Ascending aorta (tissue), 2 donors: ENCODE measurements at regions not wholly inside any gene's neighbourhood (a gene's known extent, or its start where the extent isn't known, plus 50 kb on each side); places are given as distances from the start of the nearest gene placed in this dataset.

Experiments used
- DNase-seq, 2 donors: peaks; one replicate each; pipeline ENCODE4 v3.0.0-alpha.2; 2019; ENCODE audit warnings: low spot score in 2 of 2
- H3K27ac ChIP-seq, 2 donors: fragments of 200-600 bp; sonication (generic); one replicate each; pipeline ENCODE4 v1.5.1; 2016 to 2017; ENCODE audit warnings: mild to moderate bottlenecking in 1 of 2
- H3K27me3 ChIP-seq: fragments of 200-600 bp; sonication (generic); one replicate; pipeline ENCODE4 v1.5.1; 2017
- H3K36me3 ChIP-seq, 2 donors: fragments of 200-600 bp; sonication (generic); one replicate each; pipeline ENCODE4 v1.5.1; 2016
- H3K4me1 ChIP-seq, 2 donors: fragments of 200-600 bp; sonication (generic); one replicate each; pipeline ENCODE4 v1.5.1; 2016 to 2017; ENCODE audit warnings: mild to moderate bottlenecking in 1 of 2
- H3K4me3 ChIP-seq, 2 donors: fragments of 200-600 bp; sonication (generic); one replicate each; pipeline ENCODE4 v1.5.1; 2016 to 2017; ENCODE audit warnings: mild to moderate bottlenecking in 1 of 2
- H3K9me3 ChIP-seq, 2 donors: fragments of 200-600 bp; sonication (generic); one replicate each; pipeline ENCODE4 v1.5.1; 2016
- intact Hi-C: fragments of 100-400 bp; cut with DNase I; formaldehyde crosslinking; loops from one replicate; pipeline ENCODE4 v1.15.1; 2023
- TF ChIP-seq, protein P1 (sequence below), 3 experiments: fragments of 200-600 bp in 2 of 3; fragments of 450-650 bp in 1 of 3; sonication (generic) in 2 of 3; IDR thresholded peaks; one replicate each; pipeline ENCODE4 v1.5.1; 2016 to 2019; ENCODE audit warnings: antibody characterized with exemption in 3 of 3, mild to moderate bottlenecking in 1 of 3, moderate library complexity in 1 of 3

DNA sequence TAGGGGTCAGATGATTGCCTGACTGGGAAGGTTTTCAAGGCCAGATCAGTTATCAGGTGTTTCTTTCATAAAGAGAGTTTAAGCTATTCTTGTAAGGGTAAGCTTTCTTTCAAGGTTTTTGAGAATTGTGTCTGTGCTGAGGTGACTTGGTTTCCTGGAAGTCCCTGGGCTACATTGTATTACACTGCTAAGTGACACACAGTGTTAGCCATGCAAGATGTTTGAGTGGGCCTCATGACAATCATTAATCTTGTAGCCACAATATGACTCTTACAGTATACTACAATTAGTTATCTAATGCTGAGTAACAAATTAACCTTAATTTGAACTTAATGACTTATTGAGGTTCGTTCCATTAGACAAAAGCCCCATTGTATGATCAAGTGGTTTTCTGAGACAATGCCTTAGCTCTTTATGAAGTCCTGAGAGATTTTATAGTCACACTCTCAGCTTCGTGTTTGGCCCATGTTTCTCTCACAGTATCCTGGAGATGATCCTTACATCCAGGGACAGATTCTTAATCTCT, 186.7 kb downstream of the RPS12 start:
- Histone ChIP-seq H3K27me3 (no peaks in the 10 kb centered on the region), H3K9me3 (no peaks in the 10 kb centered on the region), H3K27ac (no peak overlapping the region), H3K4me1 (no peaks in the 10 kb centered on the region), H3K36me3 (no peaks in the 10 kb centered on the region), H3K4me3 (no peak overlapping the region)
- TF ChIP-seq, protein P1, sequence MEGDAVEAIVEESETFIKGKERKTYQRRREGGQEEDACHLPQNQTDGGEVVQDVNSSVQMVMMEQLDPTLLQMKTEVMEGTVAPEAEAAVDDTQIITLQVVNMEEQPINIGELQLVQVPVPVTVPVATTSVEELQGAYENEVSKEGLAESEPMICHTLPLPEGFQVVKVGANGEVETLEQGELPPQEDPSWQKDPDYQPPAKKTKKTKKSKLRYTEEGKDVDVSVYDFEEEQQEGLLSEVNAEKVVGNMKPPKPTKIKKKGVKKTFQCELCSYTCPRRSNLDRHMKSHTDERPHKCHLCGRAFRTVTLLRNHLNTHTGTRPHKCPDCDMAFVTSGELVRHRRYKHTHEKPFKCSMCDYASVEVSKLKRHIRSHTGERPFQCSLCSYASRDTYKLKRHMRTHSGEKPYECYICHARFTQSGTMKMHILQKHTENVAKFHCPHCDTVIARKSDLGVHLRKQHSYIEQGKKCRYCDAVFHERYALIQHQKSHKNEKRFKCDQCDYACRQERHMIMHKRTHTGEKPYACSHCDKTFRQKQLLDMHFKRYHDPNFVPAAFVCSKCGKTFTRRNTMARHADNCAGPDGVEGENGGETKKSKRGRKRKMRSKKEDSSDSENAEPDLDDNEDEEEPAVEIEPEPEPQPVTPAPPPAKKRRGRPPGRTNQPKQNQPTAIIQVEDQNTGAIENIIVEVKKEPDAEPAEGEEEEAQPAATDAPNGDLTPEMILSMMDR (IDR thresholded peaks at IDR 0.05), result no peak
- intact Hi-C loops, result no loop called here
- no peak for DNase-seq

DNA sequence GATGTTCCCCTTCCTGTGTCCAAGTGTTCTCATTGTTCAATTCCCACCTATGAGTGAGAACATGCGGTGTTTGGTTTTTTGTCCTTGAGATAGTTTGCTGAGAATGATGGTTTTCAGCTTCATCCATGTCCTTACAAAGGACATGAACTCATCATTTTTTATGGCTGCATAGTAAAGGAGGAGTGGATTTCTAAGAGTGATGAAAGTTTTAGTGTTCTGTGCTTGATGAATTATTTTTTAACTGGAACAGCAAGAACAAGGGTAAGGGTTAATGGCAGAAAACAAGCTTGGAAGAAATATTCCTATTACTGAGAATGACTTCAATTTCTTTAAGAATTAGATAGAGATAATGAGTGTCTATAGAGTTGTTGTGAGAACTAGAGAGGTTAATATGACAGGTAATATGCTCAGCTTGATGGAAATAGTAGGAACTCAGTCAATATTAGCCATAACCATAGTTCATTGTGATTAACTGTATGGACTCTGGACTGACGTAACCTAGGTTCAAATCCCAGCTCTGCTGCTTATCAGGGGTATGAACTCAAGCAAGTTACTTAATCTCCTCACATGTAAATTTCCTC, 190.0 kb downstream of the RPS12 start:
- DNase-seq, result no peak
- H3K4me3 ChIP-seq, result no peak overlapping the region
- TF ChIP-seq, protein P1 (IDR thresholded peaks at IDR 0.05), result no peak
- intact Hi-C loops, result no loop called here
- no peaks in the 10 kb centered on the region for H3K36me3 ChIP-seq
- H3K27ac ChIP-seq, result no peak overlapping the region
- H3K27me3 ChIP-seq, result no peaks in the 10 kb centered on the region
- H3K9me3 ChIP-seq, result no peaks in the 10 kb centered on the region
- H3K4me1 ChIP-seq, result no peaks in the 10 kb centered on the region

DNA sequence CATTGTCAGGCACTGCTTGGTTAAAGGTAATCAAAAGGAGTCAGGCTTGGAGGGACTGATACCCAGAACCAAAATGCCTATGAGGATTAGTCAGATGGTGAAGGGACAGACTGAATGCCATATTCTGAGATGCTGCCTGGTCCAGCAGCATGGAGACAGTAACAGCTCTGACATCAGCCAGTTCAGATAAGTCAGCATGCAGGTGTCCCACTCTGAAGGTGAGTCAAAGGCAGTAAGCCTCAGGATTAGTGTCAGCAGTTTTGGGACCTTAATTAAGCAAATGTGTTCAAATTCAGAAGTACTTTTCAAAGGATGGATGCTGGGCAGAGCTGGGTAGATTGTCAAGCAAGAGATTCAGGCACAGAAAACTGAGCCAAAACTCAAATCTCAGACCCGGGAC, 198.4 kb downstream of the RPS12 start:
- H3K4me3 ChIP-seq, result no peak overlapping the region
- TF ChIP-seq, protein P1 (IDR thresholded peaks at IDR 0.05), result no peak
- intact Hi-C loops, result no loop called here

DNA sequence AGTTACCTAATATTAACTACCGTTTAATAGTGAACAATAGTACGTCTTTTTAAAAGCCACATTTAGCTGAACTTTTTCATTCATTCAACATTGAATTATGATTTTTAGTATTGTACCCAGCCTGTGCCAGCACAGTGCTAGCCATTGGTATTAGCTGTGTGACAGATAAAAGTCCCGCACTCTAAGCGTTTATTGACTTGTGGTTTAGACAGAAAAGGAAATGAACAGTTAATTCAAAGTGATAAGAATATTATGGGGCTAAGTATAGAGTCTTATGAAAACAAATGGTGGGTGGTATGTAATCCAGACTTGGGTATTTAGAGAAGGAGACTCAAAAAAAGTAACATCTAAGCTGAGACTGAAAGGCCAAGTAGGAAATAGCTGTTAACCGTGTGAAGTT, 202.3 kb downstream of the RPS12 start:
- Histone ChIP-seq H3K27me3 (no peaks in the 10 kb centered on the region), H3K4me1 (no peaks in the 10 kb centered on the region), H3K36me3 (no peaks in the 10 kb centered on the region), H3K27ac (no peak overlapping the region), H3K4me3 (no peak overlapping the region), H3K9me3 (no peaks in the 10 kb centered on the region)
- TF ChIP-seq, protein P1 (IDR thresholded peaks at IDR 0.05), result no peak
- intact Hi-C loops, result no loop called here
- no peak for DNase-seq

More for the DNA sequence above, 198.4 kb downstream of the RPS12 start:
- no peak for DNase-seq
- Histone ChIP-seq H3K27ac (no peak overlapping the region), H3K27me3 (no peaks in the 10 kb centered on the region), H3K4me1 (no peaks in the 10 kb centered on the region), H3K36me3 (no peaks in the 10 kb centered on the region), H3K9me3 (no peaks in the 10 kb centered on the region)

DNA sequence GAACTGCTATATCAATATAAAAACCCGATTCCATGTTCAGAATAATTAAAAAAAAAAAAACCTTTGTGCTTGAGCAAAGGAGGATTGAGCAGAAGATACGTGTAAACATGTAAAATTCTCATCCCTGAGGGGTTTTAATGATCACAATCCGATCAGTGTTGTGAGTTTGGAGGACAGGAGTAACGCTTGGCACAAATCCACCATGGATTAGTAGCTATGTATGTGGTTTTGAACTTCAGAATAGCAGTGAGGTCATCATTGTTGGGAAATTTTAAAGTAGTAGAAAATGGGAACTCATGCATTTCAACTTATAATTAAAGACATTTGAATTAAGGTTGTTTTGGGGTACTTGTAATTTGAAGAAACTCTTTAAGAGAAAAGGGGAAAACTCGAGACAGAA, 203.2 kb downstream of the RPS12 start:
- Histone ChIP-seq H3K4me3 (no peak overlapping the region), H3K36me3 (no peaks in the 10 kb centered on the region), H3K27ac (no peak overlapping the region), H3K27me3 (no peaks in the 10 kb centered on the region), H3K9me3 (no peaks in the 10 kb centered on the region), H3K4me1 (no peaks in the 10 kb centered on the region)
- TF ChIP-seq, protein P1 (IDR thresholded peaks at IDR 0.05), result no peak
- DNase-seq, result no peak
- intact Hi-C loops, result no loop called here

DNA sequence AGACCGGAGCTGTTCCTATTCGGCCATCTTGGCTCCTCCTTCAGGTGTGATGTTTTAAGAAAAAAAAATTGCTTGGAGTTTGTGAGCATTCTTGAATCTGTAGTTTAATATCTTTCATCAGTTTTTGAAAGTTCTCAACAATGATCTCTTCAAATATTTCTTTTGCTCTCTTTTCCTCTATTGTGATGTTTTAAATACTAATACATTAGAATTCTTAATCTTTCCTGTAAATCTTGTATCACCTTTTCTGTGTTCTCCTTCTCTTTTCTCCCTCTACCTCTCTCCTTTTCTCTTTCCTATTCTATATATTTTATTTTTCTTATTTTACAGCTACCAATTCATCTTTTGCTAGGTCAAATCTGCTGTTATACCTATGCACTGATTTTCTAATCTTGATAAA, 212.3 kb downstream of the RPS12 start:
- intact Hi-C loops, result no loop called here

More for the DNA sequence above, 212.3 kb downstream of the RPS12 start:
- Histone ChIP-seq H3K4me1 (no peaks in the 10 kb centered on the region), H3K4me3 (no peak overlapping the region), H3K27me3 (no peaks in the 10 kb centered on the region), H3K36me3 (no peaks in the 10 kb centered on the region), H3K9me3 (no peaks in the 10 kb centered on the region), H3K27ac (no peak overlapping the region)
- TF ChIP-seq, protein P1 (IDR thresholded peaks at IDR 0.05), result no peak
- no peak for DNase-seq
